Right renal cortex interstitium (tissue), 3 donors: ENCODE measurements at regions not wholly inside any gene's neighbourhood (a gene's known extent, or its start where the extent isn't known, plus 50 kb on each side); places are given as distances from the start of the nearest gene placed in this dataset.
A peak's percentile ranks its signal among the peaks of the same experiment; 100 is the strongest.

Experiments
- DNase-seq, 3 donors: peaks; one replicate each; pipeline ENCODE4 v3.0.0-alpha.2; 2013; ENCODE audit warnings: low read depth in 3 of 3, low spot score in 2 of 3

DNA sequence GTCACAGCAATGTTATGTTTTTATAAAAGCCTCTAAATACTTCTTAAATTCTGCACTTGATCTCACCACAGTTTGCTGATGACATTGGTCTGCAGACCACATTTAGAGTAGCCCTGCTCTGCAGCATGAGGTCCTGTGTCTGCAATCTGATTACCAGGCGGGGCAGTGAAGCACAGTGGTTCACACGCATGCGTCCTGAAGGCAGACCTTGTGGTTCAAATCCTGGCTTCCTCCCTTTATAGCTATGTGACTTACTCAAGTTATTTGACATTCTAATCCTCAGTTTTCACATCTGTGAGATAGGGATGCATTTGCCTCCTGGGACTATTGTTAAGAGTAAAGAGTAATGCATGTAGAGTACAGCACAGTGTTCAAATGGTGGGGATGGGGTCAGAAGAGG is 50.3 kb downstream of the BMAL2 start:
- no peak for DNase-seq

GRCh38 chr12:27383429-27384260 is 51.0 kb downstream of the BMAL2 start:
- DNase-seq: peak in 2 of 3 donors; percentile 25 to 33

DNA sequence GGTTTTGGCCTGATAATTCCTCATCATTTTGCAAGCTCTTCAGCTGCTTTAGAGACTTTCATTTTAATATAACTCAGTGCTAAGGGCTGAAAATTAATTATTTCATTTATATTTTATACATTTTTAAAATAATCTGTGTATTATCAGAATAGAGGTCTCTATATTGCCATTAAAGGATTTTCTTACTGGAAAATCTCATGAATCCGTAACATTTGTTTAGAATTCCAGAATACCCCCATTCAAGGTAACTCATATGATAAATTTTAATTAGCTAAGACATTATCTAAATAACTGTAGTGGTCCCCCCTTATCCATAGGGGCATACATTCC is 51.6 kb downstream of the BMAL2 start:
- no peak for DNase-seq

DNA sequence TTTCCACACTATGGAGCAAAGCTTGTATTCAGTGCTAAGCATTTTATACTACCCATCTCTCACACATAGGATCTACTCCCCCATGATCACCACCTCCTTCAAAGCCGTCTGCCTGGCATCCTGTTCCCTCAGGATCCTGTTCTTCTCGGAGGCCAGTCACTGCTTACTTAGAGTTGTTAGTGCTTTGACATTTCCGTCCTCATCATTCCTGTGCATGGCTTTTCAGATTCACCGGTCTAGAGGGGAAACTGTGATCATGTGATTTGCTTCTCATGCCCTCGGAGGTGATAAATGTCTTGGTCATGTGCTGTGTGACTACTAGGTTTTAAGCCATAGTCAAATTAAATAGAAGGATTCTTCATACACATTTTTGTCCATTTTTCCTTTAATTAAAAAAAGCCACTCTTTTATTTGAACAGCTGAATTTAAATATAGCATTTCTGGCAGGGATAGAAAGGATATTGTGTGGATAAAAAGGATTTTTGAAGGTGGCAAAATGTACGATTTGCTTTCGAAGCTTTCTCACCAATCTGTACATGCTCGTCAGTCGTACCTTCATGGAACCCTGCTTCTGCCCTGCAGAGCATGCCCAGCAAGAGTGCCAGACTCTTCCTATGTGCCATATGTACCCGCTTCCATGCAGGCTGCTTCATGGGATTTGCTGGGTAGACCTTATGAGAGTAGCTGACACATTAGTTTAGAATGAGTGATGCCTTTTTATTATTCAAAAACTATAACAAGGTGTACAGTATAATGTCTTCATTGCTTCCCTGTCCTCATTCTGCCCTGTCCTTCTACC is 53.3 kb downstream of the BMAL2 start:
- DNase-seq: no peak

DNA sequence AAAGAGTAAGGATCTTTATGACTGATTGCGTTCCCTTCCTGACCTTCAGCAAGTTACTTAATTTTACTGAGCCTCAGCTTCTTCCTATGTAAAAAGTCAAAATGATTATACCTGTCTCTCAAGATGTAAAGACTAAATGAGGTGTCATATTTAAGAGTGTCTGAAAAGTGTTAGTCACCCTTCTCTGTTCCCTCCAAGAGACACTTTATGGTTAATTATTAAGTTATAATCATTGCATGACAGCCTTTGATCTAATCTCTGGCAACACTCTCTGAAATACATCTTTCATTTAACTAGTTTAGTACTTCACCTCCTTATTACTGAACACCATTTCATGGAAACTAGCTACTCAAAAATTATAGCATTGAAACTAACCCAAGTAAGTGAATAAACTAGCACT is 54.8 kb downstream of the BMAL2 start:
- DNase-seq: no peak

DNA sequence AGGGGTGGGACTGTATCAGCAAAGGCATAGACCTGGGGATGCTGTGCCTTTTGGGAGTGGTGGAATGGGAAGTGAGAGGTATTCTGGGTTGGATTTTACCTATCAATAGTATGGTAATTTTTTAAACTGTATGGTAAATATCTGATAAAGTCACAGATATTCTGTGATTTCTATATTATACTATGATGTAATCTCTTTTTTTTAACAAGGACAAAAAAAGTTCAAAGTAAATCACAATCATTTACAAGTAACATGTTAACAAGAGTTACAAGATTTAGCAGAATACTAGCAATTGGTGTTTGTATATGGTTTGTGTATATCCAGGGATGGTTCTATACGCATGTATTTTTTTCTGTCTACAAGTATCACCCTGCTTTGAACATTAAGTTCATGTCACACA is 56.0 kb downstream of the BMAL2 start:
- no peak for DNase-seq

- no peak for DNase-seq
Measured at GRCh38 chr12:27394676-27395075, 51.9 kb upstream of the SMCO2 start.

DNA sequence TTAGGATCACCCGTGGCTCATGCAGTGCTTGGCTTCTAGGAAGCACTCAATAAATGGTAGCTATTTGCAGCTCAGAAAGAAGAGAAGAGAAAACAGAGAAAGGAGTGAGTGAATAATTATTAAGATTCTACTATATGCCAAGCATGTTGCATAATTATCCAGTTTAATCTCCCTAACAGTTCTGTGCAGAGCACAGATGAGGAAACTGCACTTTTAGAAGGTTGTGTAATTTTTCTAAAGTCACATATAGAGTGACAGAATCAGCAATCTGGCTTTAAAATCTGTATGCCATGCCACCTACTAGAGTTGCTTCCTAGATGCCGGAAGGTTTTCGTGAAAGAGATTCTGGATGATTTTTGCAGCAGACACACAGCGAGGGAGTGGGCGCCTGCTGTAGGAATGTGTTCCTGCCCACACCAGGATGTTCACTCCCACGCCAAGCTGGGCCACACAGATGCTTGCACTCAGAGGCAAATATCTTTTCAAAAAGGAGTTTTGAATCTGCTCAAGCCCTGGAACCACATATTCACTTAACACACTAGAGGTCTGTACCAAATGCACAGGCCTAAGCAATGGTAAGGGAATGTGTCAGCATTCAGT is 50.2 kb upstream of the SMCO2 start:
- DNase-seq: no peak
